PFSK-1 (cell line): ENCODE measurements at regions not wholly inside any gene's neighbourhood (a gene's known extent, or its start where the extent isn't known, plus 50 kb on each side); places are given as distances from the start of the nearest gene placed in this dataset.

Experiments
- FOXP2 ChIP-seq: optimal IDR thresholded peaks from 2 replicates; pipeline ENCODE3; 2011; ENCODE audit warnings: borderline replicate concordance, control low read depth, inconsistent platforms; ENCODE audit not compliant: insufficient read depth; ENCODE audit errors: extremely low read length, extremely low read depth
- POLR2AphosphoS5 ChIP-seq: IDR thresholded peaks from 2 replicates; pipeline ENCODE4 v1.6.1; 2012; ENCODE audit warnings: low read depth, mild to moderate bottlenecking, control low read depth, low read length, moderate library complexity
- REST ChIP-seq, 2 experiments: IDR thresholded peaks; 2 replicates each; pipeline versions ENCODE4 v1.6.1 to v1.8.0; 2011 to 2012; ENCODE audit warnings: low read depth in 2 of 2, low read length in 2 of 2, control low read depth in 1 of 2, inconsistent platforms in 1 of 2, mild to moderate bottlenecking in 1 of 2, moderate library complexity in 1 of 2; ENCODE audit not compliant: insufficient read depth in 1 of 2
- SIN3A ChIP-seq: IDR thresholded peaks from 2 replicates; pipeline ENCODE4 v1.6.1; 2012; ENCODE audit warnings: mild to moderate bottlenecking, low read length, moderate library complexity, borderline replicate concordance; ENCODE audit not compliant: insufficient read depth

- no peak for TF ChIP-seq REST (IDR thresholded peaks at IDR 0.05; ENCODE audit: insufficient read depth in 1 of 2, low read depth in 2 of 2, low read length in 2 of 2)
- no peak for TF ChIP-seq POLR2AphosphoS5
- no peak for TF ChIP-seq SIN3A
- no peak for TF ChIP-seq FOXP2
Observed at GRCh38 chr18:29184654-29185053, 1007.7 kb upstream of the CDH2 start.
